SIG-M5 treated with dmso at 0.1 percent for 504 hours (cell line): ENCODE measurements at regions not wholly inside any gene's neighbourhood (a gene's known extent, or its start where the extent isn't known, plus 50 kb on each side); places are given as distances from the start of the nearest gene placed in this dataset.
"Not testable (repeated sequence)": the region's sequence is repeated elsewhere in the genome, so short reads cannot be mapped to it uniquely, and the experiment has no call there.

Experiments used
- DNase-seq: peaks from one replicate; lab custom pipeline; 2025; ENCODE audit not compliant: unreplicated experiment; lab: John Stamatoyannopoulos, UW

DNA sequence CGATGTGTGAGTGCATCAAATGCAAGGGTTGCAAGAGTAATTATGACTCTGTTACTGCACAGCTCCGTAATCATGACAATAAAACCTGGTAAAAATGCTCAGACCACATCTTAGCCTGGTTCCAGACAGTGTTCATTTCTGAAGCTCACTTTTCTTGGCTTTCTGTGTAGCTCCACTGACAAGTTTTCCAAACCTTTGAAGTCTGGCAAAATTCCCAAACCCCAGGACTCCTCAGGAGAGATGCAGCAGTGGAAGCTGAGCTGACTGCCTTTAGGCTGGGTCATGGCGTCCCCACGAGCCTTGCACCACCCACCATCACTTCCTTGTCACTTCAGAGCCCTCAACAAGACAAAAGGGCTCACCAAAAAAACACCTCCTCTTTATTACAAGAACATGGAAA lies 131.6 kb upstream of the TAS2R1 start:
- DNase-seq: no peak

DNA sequence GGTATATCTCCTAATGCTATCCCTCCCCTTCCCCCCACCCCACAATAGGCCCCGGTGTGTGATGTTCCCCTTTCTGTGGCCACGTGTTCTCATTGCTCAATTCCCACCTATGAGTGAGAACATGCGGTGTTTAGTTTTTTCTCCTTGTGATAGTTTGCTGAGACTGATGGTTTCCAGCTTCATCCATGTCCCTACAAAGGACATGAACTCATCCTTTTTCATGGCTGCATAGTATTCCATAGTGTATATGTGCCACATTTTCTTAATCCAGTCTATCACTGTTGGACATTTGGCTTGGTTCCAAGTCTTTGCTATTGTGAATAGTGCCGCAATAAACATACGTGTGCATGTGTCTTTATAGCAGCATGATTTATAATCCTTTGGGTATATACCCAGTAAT lies 122.5 kb upstream of the TAS2R1 start:
- not testable (repeated sequence) for DNase-seq

DNA sequence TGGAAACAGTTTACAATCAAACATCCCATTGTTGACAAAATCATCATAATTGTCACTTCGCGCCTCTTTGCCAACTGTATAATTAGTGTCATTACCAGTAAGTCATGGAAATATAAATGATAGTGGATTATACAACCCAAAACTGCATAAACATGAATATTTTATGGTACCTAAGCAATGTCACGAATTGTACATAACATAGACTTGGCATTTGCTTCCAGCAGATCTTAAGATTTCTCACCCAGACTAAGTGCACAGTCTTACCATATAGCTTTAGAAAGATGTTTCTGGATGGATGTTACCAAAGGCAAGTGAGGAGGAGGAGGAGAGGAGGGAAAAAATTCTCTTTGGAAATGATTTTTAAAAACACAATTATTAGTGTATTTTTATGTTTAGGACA lies 113.4 kb upstream of the TAS2R1 start:
- DNase-seq: no peak

DNA sequence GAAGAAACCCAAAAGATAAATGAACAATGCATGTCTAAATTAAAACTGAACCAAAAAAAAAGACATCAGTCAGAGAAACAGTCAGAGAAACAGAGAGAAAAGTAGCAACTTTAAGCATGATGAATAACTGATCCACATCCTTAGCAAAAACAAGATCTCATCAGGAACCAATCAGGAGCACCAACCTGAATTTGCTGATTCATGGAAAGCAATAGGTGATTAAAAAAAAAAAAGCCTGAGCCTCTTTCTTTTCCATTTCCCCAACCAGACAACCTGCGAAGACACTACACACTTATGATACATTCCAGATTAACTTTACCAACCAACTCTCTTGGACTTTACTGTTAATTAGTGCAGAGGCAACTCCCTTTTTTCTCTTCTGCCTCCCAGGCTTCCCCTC lies 112.7 kb upstream of the TAS2R1 start:
- DNase-seq: no peak

DNA sequence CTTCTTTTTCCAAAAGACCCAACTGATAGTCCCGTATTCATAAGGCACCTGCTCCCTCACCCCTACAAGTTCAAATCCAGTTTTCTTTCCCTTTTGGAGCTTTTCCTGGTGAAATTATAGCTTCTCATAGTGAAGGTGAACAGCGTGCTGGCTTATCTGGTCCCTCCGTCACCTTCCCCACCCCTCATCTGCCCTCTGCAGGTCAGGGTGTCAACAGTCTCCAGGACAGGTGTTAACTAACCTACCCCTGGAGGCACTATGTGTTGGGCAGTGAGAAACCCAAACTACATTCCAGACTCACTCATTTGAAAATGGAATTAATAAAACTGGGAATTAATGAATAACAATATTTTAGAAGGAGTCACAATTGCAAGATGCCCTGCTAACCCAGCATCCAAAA lies 109.0 kb upstream of the TAS2R1 start:
- no peak for DNase-seq

DNA sequence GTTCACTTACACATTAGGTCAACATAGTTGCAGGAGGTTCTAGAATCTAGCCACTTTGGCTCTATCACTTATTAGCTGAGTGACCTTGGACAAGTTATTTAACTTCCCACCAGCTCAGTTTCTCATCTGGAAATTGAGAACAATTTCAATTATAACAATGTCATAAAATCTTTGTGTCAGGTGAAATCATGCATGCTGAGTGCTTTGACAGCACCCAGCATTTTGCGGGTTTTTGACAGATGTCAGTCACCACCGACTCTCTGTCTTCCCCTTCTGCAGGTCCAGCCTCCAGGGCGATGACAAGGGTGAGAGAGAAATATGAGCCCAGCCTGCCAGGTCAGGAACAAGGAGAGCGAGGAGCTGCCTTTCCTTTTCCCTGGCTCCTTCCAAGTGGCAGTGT lies 107.1 kb upstream of the TAS2R1 start:
- DNase-seq: no peak

DNA sequence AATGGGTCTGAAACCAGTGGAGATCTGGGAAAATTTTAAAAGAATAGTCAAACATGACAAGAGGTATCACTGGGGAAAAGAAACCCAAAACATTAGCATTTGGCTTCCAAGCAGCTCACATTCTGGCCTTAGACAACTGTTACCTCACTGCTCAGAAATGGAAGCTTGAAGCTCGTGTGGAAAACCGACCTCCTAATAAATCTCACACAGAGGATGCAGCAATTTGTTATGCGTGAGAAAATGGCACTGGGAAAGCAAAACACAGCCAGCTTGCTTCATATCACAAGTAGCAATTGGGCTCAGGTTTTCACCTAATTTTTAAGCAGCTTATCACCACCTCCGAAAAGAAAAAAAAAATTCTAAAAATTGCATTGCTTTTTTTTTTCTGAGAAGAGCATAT lies 103.3 kb upstream of the TAS2R1 start:
- DNase-seq: no peak

DNA sequence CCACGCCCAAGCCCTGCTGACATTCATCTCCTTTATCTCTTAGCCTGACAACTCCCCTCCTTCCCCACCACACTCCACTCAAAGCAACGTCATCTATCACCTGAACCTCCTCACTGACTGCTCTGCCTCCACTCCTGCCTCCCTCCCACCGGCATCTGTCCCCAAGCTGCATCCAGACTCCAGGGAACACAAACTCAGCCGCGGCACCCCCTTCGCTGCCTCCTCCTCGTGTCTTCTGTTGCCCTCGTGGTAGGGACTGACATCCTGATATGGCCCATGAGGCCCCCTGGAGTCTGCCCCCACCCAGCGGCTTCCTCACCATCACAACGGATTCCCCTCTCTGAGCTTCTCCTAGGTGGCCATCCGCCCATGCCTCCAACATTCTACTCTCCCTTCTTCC lies 101.0 kb upstream of the TAS2R1 start:
- DNase-seq: no peak

DNA sequence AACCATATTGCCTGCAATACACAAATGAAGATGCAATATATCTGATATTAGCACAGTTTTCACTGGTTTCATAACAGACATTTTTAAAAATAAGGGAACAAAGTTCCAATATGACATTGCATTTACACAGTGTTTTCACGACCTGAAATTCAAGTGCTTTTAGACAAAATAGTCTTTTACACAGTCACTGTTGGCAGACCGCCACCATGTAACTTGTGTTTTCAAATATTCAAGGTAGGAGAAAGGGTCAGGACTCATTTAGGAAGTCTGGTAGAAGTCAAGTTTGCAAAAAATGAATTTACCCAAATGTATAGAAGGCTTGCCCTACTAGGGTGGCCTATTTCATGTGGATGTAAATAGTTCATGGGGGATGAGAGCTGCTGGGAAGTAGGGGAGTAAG lies 98.1 kb upstream of the TAS2R1 start:
- no peak for DNase-seq

DNA sequence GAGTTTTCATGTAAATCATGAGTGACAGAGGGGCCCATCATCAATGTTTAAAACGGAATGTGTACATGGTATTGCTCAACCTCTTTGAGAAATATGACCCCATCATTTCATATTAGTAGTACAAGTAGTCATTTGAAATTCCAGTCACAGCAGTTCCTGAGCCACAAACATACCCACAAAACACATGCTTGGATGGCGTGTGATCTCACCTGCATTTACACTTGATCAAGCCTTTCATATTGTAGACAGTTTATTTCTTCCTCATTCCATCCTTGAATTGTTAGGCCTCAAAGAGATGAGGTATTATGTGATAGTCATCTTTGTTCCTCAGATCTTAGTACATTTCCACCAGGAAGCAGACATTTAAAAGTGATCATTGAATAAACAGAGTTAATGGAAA lies 96.8 kb upstream of the TAS2R1 start:
- no peak for DNase-seq

DNA sequence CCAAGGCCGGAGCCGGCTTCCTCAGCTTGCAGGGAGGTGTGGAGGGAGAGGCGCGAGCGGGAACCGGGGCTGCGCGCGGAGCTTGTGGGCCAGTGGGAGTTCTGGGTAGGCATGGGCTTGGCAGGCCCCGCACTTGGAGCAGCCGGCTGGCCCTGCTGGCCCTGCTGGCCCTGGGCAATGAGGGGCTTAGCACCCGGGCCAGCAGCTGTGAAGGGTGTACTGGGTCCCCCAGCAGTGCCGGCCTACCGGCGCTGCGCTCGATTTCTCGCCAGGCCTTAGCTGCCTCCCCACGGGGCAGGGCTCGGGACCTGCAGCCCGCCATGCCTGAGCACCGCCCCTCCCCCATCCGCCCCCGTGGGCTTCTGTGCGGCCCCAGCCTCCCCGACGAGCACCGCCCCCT lies 95.1 kb upstream of the TAS2R1 start:
- DNase-seq: not testable (repeated sequence)

DNA sequence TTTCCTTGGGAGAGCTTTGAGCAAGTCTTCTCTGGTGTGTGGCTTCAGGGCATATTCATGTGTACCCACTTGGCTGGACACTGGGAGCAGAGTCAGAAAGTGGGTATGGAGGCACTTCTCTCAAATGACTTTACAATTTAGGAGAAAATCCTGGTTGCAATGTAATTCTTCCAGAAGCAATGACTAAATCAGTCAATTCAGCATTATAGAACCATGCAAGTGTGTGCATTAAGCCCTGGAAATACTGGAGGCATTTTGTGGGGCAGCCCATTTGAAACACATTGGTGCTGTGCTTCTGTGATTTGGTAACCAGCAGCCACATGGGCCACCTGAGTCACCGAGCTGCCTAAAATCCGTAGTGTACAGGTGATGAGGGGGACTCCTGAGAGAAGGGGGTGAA lies 94.6 kb upstream of the TAS2R1 start:
- DNase-seq: no peak

DNA sequence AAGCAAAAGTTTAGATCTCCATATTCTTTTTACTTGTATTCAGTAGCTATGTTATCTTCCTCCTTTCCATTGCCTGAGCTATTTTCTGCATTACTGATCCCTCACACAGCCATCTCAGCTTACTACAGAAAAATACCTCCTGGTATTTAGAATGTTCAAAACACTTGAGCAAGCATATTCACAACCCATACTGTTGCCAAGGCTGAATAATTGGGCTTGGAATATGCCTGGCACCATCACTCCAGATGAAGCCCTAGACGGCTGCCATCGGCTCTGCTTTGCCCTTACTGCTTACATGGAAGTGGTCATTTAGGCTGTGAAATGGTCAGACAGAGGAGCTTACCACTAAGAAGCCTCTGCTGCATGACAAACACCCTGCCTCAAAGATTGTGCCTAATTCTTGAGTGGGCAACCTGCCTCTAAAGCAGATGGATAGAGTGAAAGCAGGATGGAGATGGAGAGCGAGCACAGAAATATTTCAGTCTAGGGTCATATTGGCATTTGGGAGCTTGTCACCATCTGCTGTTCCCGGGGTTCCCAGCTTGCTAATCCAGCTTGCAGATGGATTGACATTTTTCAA lies 92.5 kb upstream of the TAS2R1 start:
- DNase-seq: no peak

DNA sequence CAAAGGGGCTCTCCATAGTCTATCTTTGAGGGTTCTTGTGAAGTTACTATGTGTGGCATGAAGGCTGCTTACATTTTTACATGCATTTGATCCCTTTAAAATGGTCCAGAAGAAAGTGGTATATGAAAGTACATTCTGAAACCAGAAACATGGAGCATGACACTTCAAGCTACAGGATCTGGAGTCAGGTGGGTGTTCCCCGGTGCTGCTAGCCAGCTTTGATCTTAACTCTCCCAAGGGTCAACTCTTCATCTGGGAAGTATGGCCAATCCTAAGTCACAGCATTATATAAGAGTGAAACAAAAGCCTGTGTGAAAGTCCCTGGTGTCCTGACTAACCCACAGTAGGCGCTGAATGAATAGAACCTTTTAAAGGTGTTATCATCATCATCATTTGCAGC lies 91.0 kb upstream of the TAS2R1 start:
- DNase-seq: no peak

DNA sequence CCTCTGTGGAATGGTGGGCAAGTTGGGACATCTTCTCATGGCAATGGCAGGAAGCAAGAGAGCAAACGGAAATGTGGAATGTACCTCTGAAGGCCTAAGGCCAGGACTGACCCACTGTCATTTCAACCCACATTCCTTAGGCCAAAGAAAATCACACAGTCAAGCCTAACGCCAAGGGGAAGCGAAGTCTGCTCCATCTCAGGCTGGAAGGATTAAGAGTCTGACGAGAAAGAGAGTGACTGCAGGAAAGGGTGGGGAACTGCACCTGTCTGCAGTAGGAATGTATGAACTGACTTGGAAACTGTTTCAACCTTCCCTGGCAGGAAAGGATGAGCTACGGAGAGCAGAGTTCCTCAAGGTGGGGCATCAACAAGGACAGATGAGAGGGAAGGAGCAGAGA lies 90.2 kb upstream of the TAS2R1 start:
- DNase-seq: no peak

DNA sequence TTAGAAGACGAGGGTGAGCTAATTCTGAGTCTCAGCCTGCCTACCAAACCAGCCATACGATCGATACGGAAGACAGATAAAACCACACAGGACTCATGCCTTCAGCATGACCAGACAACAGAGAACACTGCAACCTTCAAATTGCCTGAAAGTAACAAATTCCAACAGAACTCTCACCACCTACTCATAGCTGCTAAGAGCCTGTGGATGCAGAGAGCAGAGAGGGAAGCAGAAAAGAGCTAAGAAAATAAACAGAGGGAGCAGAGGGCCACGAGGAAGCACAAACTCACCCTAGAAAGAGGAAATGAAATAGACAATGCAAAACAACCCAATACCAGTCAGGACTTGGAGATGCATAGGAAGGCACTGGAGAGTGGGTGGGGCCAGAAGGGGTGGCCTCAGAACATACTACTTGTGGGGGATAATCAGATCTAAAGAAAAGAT lies 86.7 kb upstream of the TAS2R1 start:
- no peak for DNase-seq

DNA sequence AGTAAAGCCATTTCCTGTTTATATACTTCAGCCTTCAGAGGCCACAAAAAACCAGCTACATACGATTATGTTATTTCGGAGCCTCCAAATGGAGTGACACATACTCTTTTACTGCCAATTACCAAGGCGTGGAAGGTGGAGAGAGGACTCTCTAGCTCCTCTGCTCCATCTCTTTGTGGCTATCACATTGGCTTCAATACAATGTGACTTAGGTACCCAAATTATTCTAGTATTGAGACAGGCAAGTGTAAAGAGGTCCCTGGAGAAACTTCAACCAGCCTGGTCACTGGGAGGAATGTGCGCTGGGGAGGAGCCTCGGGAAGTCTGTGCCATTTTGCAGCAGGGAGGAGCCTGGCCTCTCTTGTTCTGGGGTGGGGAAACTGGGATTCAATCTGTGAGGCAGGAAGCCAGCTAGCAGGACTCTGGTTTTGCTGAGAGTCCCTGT lies 85.8 kb upstream of the TAS2R1 start:
- no peak for DNase-seq

DNA sequence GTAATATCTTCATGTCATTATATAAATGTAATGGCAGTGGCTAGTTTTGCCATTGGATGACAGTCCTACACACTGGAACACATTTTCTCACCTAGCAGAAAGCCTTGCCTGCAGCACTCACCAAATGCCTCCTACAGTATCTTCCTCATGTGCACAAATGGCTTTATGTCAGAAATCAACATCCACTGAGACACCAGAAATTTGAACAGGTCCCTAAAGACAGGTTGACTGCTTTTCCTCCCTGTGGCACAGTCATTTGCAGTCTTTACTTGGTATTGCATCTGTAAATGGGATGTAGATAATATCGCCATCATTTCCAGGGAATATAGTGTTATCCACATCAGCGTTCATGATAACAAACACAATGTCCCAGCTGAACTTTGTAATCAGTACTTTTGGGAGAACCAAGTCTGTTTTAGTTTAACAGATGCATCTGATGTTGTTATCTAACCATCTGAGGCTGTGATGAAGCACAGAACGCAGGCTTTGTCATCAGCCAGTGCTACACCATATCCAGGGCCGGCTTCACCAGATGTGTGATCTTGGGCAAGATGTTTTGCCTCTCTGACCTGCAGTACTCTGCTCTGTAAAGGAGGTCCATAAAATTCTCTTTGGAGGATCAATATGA lies 83.9 kb upstream of the TAS2R1 start:
- DNase-seq: no peak

DNA sequence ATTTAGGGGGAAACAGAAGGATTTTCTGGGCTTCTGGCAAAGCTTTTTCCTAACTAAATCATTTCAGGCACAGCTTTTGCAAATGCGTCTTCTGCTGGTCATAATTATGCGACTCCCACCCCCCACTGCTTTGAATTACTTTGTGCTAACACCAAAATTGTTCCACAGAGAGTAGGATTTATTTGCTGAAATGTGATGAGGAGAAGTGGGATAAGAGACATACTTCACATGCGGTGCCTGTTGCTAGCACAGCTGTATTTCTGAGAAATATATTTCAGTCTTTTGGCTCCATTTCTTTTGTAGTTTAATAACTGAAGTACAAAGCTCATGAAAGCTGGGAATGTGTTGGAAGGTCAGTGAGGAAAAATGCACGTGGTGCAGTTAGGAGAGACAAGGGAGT lies 83.2 kb upstream of the TAS2R1 start:
- no peak for DNase-seq

DNA sequence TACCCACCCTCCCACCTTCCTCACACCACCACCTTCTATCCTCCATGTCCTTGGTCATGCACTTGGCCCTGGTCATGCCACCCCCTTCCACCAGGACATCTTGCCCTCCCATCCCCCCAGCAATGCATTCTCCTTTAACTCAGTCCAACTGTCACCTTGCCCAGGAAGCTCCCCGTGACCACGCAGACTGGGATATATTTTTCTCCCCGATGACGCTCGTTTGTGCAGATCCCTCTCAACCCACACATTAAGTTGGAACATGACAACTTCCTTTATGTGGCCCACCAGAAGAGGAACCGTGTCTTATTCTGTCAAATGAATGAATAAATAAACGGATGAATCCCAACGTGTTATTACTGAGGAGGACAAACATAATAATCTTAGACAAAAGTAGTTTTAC lies 82.8 kb upstream of the TAS2R1 start:
- DNase-seq: no peak

DNA sequence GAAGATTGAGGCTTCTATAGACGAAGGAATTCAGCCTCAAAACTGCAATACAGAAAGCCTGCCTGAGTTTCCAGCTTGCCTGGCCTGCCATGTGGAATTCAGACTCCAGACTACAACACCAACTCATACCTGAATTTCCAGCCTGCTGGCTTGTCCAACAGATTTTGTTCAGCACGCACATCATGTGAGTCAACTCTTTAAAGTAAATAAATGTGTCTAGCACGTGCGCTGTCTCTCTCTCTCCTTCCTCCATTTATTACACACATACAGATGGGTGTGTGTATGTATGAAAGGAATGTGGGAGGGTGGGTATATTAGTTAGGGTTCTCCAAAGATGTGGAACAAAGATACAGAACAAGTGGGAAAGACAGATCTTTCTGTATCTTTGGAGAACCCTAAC lies 82.4 kb upstream of the TAS2R1 start:
- DNase-seq: peak; percentile 31

DNA sequence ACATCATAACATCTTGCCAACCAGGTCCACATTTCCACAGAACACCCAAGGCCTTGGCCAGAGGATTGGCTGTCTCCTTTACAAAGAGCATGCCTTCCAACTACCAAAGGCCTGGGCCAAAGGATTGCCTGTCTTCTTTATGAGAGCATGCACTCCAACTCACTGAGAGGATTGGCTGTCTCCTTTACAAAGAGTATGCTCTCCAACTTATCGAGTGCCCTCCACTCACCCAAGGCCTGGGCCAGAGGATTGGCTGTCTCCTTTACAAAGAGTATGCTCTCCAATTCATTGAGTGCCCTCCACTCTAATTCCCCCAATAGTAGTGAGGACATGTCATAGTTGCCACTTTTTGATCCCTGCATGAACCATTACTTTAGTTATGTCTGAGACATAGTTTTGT lies 79.9 kb upstream of the TAS2R1 start:
- no peak for DNase-seq

DNA sequence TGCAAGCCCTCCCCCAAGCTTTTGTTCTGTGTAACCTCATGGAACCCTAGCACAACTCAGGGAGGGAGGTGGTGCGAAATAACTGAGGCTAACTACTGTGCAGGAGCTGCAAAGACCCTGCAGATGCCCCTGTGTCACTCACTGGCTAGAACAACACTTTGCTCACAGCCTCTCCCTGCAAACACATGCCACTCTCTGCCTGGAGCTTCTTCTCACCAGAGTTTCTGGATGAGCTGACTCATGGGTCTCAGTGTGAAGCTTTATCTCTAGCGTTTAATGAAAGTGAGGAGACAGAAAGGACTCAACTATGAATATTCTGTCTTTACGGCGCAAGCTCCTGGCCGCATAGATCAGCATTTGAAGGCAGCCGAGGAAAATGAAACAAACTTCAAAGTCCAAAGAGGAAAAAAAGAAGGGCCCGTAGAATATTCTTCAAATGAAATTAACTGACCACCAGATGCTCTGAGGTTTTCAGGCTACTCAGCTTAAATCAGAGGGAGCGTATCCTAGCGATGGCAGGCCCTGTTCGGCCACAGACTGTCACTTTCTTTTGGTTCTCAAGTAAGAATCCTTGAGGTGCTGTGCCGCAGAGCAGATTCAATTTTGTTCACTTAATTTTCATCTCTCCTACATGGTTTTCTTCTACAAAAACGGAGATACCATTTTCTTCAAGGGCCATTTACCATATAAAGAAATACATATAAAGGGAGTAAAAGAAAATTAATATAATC lies 77.7 kb upstream of the TAS2R1 start:
- no peak for DNase-seq
